Stomach (tissue), 4 donors: ENCODE measurements at regions not wholly inside any gene's neighbourhood (a gene's known extent, or its start where the extent isn't known, plus 50 kb on each side); places are given as distances from the start of the nearest gene placed in this dataset.

ENCODE experiments used
- EP300 ChIP-seq: sonication (generic); formaldehyde crosslinking; IDR thresholded peaks from one replicate; pipeline ENCODE4 v1.6.1; 2017; ENCODE audit warnings: antibody characterized with exemption
- POLR2A ChIP-seq, 4 donors: fragments of 450-650 bp; IDR thresholded peaks; one replicate each; pipeline ENCODE4 v1.6.1; 2016; ENCODE audit warnings: antibody characterized with exemption in 4 of 4, control low read depth in 2 of 4, mild to moderate bottlenecking in 1 of 4, moderate library complexity in 1 of 4
- POLR2AphosphoS5 ChIP-seq, 3 donors: sonication (generic); formaldehyde crosslinking; IDR thresholded peaks; one replicate each; pipeline ENCODE4 v1.6.1; 2016; ENCODE audit warnings: antibody characterized with exemption in 3 of 3
- TF ChIP-seq, protein P1 (sequence below), 7 experiments: fragments of 450-650 bp in 4 of 7; fragments of 200-600 bp in 3 of 7; sonication (generic) in 3 of 7; IDR thresholded peaks; one replicate each; pipeline ENCODE4 v1.5.1; 2016 to 2019; ENCODE audit warnings: antibody characterized with exemption in 7 of 7, control low read depth in 2 of 7, mild to moderate bottlenecking in 1 of 7

DNA sequence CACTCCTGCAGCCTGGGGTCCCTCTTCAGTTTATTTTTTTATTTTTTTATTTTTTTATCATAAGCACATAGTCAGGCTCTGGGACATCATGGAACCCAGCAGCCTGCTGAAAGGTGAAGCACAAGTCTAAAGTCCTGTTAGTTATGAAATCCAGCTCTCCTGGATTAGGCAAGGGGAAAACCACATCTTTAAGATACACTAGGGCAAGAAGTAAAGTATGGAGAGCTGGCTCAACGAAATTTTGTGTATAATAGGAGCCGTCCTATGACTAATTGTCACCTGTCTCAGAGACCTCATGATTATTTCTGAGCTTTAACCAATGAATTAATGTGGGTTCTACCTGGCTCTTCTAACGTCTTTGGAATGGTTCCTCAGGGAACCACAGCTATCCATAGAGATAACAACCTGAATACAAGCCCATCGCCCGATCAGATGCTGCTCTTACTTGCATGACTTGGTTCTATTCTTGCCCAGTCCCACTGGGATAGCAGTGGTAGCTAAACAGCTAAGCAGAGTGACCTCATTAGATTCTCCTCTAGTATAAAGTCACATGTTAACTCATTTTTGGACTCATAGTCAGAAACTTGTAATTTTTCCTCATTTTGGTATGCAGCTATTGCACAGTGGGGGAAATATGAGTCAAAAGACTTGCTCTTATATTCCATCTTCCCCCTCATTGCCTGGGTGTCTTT lies 122.7 kb downstream of the LMO4 start:
- no peak for TF ChIP-seq EP300
- TF ChIP-seq, protein P1, sequence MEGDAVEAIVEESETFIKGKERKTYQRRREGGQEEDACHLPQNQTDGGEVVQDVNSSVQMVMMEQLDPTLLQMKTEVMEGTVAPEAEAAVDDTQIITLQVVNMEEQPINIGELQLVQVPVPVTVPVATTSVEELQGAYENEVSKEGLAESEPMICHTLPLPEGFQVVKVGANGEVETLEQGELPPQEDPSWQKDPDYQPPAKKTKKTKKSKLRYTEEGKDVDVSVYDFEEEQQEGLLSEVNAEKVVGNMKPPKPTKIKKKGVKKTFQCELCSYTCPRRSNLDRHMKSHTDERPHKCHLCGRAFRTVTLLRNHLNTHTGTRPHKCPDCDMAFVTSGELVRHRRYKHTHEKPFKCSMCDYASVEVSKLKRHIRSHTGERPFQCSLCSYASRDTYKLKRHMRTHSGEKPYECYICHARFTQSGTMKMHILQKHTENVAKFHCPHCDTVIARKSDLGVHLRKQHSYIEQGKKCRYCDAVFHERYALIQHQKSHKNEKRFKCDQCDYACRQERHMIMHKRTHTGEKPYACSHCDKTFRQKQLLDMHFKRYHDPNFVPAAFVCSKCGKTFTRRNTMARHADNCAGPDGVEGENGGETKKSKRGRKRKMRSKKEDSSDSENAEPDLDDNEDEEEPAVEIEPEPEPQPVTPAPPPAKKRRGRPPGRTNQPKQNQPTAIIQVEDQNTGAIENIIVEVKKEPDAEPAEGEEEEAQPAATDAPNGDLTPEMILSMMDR (IDR thresholded peaks at IDR 0.05) = no peak
- no peak for TF ChIP-seq POLR2A (IDR thresholded peaks at IDR 0.05)
- TF ChIP-seq POLR2AphosphoS5 (IDR thresholded peaks at IDR 0.05) = no peak
